ENCODE measurements at regions not wholly inside any gene's neighbourhood (a gene's known extent, or its start where the extent isn't known, plus 50 kb on each side); places are given as distances from the start of the nearest gene placed in this dataset.
"Not testable (repeated sequence)": the region's sequence is repeated elsewhere in the genome, so short reads cannot be mapped to it uniquely, and the experiment has no call there.

GRCh38 chrX:53883196-53883595, 161.1 kb downstream of the PHF8 start:
- no peak for DNase-seq

- DNase-seq = no peak
These were observed 161.9 kb downstream of the PHF8 start for GRCh38 chrX:53882331-53882730.

GRCh38 chrX:53880786-53881185, 163.5 kb downstream of the PHF8 start:
- not testable (repeated sequence) for DNase-seq

GRCh38 chrX:53859890-53860289, 173.4 kb upstream of the HUWE1 start:
- DNase-seq = no peak

GRCh38 chrX:53831662-53832635, 145.4 kb upstream of the HUWE1 start:
- DNase-seq = peak; percentile 66

GRCh38 chrX:53824686-53825085, 138.2 kb upstream of the HUWE1 start:
- no peak for DNase-seq

GRCh38 chrX:53818115-53818514, 131.6 kb upstream of the HUWE1 start:
- DNase-seq = not testable (repeated sequence)

- no peak for DNase-seq
These were observed 131.0 kb upstream of the HUWE1 start for GRCh38 chrX:53817548-53817947.

- DNase-seq = no peak
These were observed 127.3 kb upstream of the HUWE1 start for GRCh38 chrX:53813670-53814440.

- no peak for DNase-seq
These were observed 111.8 kb upstream of the HUWE1 start for GRCh38 chrX:53798281-53798680.

GRCh38 chrX:53795576-53795975, 109.1 kb upstream of the HUWE1 start:
- peak; percentile 5 for DNase-seq

GRCh38 chrX:53794181-53794580, 107.7 kb upstream of the HUWE1 start:
- no peak for DNase-seq

GRCh38 chrX:53768865-53769264, 82.3 kb upstream of the HUWE1 start:
- no peak for DNase-seq

- no peak for DNase-seq
These were observed 81.9 kb upstream of the HUWE1 start for GRCh38 chrX:53768451-53768850.

GRCh38 chrX:53767544-53767943, 81.0 kb upstream of the HUWE1 start:
- no peak for DNase-seq

- DNase-seq = not testable (repeated sequence)
These were observed 70.7 kb upstream of the HUWE1 start for GRCh38 chrX:53757181-53757580.

- no peak for DNase-seq
These were observed 60.2 kb upstream of the HUWE1 start for GRCh38 chrX:53746718-53747117.

GRCh38 chrX:53743244-53743643, 56.7 kb upstream of the HUWE1 start:
- DNase-seq = no peak

- DNase-seq = no peak
These were observed 51.9 kb upstream of the HUWE1 start for GRCh38 chrX:53738370-53738906.

All from hematopoietic multipotent progenitor cell treated with erythropoietin and hydrocortisone succinate and interleukin-3 and kit ligand, for 6 days (in vitro differentiated cells).